Mucosa of rectum (tissue), 2 donors: ENCODE measurements at regions not wholly inside any gene's neighbourhood (a gene's known extent, or its start where the extent isn't known, plus 50 kb on each side); places are given as distances from the start of the nearest gene placed in this dataset.

ENCODE experiments used
- H3K27ac ChIP-seq, 2 donors: one replicate each; pipeline ENCODE4 v1.7.0; 2013; ENCODE audit warnings: inconsistent platforms in 2 of 2, low read depth in 2 of 2, low read length in 2 of 2
- H3K27me3 ChIP-seq, 2 donors: one replicate each; pipeline ENCODE4 v1.7.0; 2013; ENCODE audit warnings: low read length in 2 of 2; ENCODE audit not compliant: control insufficient read depth in 2 of 2, insufficient read depth in 2 of 2
- H3K36me3 ChIP-seq, 2 donors: one replicate each; pipeline ENCODE4 v1.7.0; 2013; ENCODE audit warnings: low read length in 2 of 2; ENCODE audit not compliant: control insufficient read depth in 2 of 2, insufficient read depth in 2 of 2
- H3K4me1 ChIP-seq, 2 donors: one replicate each; pipeline ENCODE4 v1.7.0; 2013; ENCODE audit warnings: low read length in 2 of 2, mild to moderate bottlenecking in 1 of 2; ENCODE audit not compliant: control insufficient read depth in 2 of 2, insufficient read depth in 2 of 2
- H3K4me3 ChIP-seq, 2 donors: one replicate each; pipeline ENCODE4 v1.7.0; 2013; ENCODE audit warnings: low read length in 2 of 2
- H3K9ac ChIP-seq, 2 donors: one replicate each; pipeline ENCODE4 v1.7.0; 2013; ENCODE audit warnings: low read length in 2 of 2, low read depth in 1 of 2, mild to moderate bottlenecking in 1 of 2
- H3K9me3 ChIP-seq, 2 donors: one replicate each; pipeline ENCODE4 v1.7.0; 2013; ENCODE audit warnings: low read length in 2 of 2; ENCODE audit not compliant: control insufficient read depth in 2 of 2
- donor health status: healthy.
- donor health status: Normal muscosa, but diverticular disease.

DNA sequence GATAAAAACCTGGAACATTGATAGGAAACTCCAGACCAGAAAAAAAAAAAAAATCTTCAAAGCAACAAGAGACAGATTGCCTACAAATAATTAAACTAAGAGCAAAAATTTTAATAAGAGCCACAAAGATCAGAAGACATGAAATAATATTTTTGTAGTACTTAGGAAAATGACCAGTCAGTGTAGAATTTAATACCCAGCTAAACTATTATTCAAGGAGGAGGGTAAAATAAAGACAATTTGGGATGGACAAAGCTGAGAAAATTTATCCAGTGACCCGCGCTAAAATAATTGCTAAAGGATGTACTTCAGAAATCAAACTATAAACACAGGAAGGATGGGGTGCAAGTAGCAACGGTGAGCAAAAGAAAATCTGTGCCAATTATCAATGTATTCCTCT is 133.2 kb downstream of the AQP9 start:
- H3K9me3 ChIP-seq: no peaks in the 10 kb centered on the region
- H3K4me3 ChIP-seq: no peak overlapping the region
- H3K9ac ChIP-seq: no peak overlapping the region
- no peaks in the 10 kb centered on the region for H3K27me3 ChIP-seq
- no peak overlapping the region for H3K27ac ChIP-seq
- peaks cover 0 to 4% of the 10 kb centered on the region in 2 donors for H3K4me1 ChIP-seq
- no peaks in the 10 kb centered on the region for H3K36me3 ChIP-seq

GRCh38 chr15:58273104-58273503 is 134.9 kb downstream of the AQP9 start:
- Histone ChIP-seq H3K9me3 (no peaks in the 10 kb centered on the region), H3K36me3 (no peaks in the 10 kb centered on the region), H3K9ac (no peak overlapping the region), H3K4me1 (peaks cover 0 to 4% of the 10 kb centered on the region in 2 donors), H3K27me3 (no peaks in the 10 kb centered on the region), H3K27ac (no peak overlapping the region), H3K4me3 (no peak overlapping the region)

- Histone ChIP-seq H3K36me3 (no peaks in the 10 kb centered on the region), H3K9ac (no peak overlapping the region), H3K9me3 (no peaks in the 10 kb centered on the region), H3K4me3 (no peak overlapping the region), H3K27ac (no peak overlapping the region), H3K27me3 (no peaks in the 10 kb centered on the region), H3K4me1 (peaks cover 0 to 4% of the 10 kb centered on the region in 2 donors)
These were observed 136.7 kb downstream of the AQP9 start for GRCh38 chr15:58274885-58275284.

DNA sequence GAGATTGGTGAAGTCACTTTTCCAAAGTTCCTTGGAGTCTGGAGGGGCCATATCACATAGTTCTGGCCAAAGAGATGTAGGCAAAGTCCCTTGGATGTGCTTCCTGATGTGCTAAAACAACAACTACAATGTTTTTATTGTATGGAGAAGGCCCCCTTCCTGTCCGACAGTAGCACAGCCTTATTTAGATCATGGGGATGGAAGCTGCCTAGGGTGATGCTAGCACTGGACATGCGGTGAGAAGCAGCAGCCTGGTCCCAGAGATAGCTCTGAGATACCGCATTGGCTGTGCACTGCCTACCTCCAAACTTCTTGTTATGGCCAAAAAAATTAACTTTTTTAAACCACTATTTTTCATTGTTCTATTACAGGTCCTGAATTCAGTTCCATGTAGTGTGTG is 137.6 kb downstream of the AQP9 start:
- no peak overlapping the region for H3K27ac ChIP-seq
- H3K27me3 ChIP-seq: no peaks in the 10 kb centered on the region
- H3K4me3 ChIP-seq: no peak overlapping the region
- no peak overlapping the region for H3K9ac ChIP-seq
- no peaks in the 10 kb centered on the region for H3K4me1 ChIP-seq
- no peaks in the 10 kb centered on the region for H3K36me3 ChIP-seq
- H3K9me3 ChIP-seq: no peaks in the 10 kb centered on the region

DNA sequence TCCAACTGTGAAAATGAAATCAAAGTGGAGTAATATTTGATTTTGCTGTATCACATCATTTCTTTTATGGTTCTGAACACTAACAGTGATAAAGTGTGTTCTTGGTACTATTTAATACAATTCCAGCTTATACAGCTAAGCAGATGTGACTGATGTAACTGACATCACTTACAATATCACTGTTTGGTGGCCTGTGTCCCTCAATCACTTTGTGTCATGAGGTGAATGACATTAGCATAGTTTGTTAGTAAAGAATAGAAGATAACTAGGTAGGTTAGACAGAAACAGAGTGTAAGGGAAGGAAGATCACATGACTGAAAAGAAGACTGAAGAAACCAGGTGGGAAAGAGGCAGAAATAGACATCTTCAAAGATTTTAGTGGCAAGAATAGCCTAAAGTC is 138.7 kb downstream of the AQP9 start:
- Histone ChIP-seq H3K9me3 (no peaks in the 10 kb centered on the region), H3K9ac (no peak overlapping the region), H3K4me1 (no peaks in the 10 kb centered on the region), H3K4me3 (no peak overlapping the region), H3K27ac (no peak overlapping the region), H3K27me3 (no peaks in the 10 kb centered on the region), H3K36me3 (no peaks in the 10 kb centered on the region)

GRCh38 chr15:58277333-58277732 is 139.2 kb downstream of the AQP9 start:
- Histone ChIP-seq H3K9me3 (no peaks in the 10 kb centered on the region), H3K27ac (no peak overlapping the region), H3K27me3 (no peaks in the 10 kb centered on the region), H3K9ac (no peak overlapping the region), H3K36me3 (no peaks in the 10 kb centered on the region), H3K4me3 (no peak overlapping the region), H3K4me1 (no peaks in the 10 kb centered on the region)

DNA sequence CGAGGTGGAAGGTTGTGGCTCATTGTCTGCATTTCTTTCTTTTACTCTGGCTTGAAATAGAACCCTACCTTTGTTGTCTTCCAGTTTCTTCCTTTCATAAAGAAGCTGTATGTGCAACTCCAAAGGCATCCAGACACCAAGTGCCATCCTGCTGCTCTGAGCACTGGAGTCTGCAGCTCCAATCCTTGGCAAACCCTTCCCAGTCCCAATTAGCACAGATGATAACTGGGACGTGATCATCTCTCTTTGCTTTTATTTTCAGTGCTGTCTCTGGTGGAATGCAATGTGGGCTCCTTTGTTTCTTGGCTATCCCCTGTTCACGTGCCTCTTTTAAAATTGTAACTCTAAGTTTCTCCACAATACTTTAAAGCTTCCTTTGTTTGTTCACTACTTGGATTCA is 140.9 kb downstream of the AQP9 start:
- Histone ChIP-seq H3K9ac (no peak overlapping the region), H3K36me3 (no peaks in the 10 kb centered on the region), H3K27me3 (no peaks in the 10 kb centered on the region), H3K27ac (no peak overlapping the region), H3K9me3 (no peaks in the 10 kb centered on the region), H3K4me1 (no peaks in the 10 kb centered on the region), H3K4me3 (no peak overlapping the region)

DNA sequence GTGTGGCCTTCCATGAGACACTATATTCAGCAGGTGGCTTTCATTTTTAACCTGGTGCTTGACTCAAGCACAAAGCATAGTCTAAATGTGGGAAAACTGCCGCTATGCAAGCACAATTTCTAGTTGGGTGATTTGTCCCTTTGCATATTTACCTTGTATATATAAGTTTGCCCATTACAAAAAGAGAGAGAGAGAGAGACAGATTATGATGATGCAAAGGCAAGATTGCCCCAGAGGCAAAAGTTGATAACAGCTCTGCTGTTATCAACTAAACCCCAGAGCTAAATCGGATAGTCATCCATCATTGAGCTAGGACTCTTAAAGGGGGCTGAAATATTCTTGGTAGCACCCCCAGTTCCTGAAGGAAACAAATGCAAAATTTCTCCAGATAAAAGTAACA is 141.5 kb downstream of the AQP9 start:
- no peak overlapping the region for H3K4me3 ChIP-seq
- H3K9ac ChIP-seq: no peak overlapping the region
- no peaks in the 10 kb centered on the region for H3K9me3 ChIP-seq
- H3K27ac ChIP-seq: no peak overlapping the region
- H3K36me3 ChIP-seq: no peaks in the 10 kb centered on the region
- no peaks in the 10 kb centered on the region for H3K27me3 ChIP-seq
- H3K4me1 ChIP-seq: no peaks in the 10 kb centered on the region

DNA sequence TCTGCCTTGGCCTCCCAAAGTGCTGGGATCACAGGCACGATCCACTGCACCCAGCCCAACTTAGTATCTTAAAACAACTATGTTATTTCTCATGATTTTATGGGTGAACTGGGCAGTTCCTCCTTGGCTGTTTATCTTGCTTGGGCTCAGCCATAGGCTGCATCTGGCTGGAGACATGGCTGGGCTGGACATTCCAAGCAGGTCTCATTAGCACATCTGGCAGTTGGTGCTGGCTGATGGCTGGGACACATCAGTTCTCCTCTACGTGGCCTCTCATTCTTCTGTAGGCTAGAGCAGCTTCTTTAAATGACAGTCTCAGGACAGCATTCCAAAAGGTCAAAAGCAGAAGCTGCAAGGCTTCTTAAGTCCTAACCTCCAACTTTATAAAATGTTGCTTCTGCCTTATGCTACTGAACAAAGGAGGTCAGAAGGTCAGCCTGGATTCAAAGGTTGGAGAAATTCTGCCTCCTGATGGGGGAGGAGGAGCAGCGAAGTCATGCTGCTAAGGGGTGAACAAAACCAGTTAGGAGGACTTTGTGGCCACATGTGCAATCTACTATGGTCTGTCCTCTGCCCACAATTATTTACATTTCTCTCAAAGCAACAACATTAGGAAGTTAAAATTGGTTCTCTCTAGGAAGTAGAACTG is 144.0 kb downstream of the AQP9 start:
- H3K36me3 ChIP-seq: no peaks in the 10 kb centered on the region
- no peak overlapping the region for H3K4me3 ChIP-seq
- no peaks in the 10 kb centered on the region for H3K4me1 ChIP-seq
- H3K27ac ChIP-seq: no peak overlapping the region
- H3K9ac ChIP-seq: no peak overlapping the region
- H3K9me3 ChIP-seq: no peaks in the 10 kb centered on the region
- no peaks in the 10 kb centered on the region for H3K27me3 ChIP-seq

DNA sequence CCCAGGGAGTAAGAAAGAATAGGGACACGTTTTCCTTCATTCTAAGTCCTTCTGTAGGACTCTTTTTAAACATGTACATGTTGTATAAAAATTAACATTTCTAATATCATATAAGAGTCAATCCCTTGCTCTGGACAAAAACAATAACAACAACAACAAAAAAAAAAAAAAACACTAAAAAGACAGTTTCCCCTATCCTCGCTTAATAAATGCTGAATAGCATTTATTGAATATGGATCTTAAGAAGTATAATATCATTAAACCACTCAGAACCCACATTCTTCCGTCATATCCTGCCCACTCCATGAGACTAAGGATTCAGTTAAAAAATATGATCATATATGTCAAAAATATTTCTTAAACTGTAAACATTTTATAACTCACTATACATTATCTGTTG is 145.1 kb downstream of the AQP9 start:
- H3K4me1 ChIP-seq: no peaks in the 10 kb centered on the region
- no peak overlapping the region for H3K9ac ChIP-seq
- H3K4me3 ChIP-seq: no peak overlapping the region
- H3K36me3 ChIP-seq: no peaks in the 10 kb centered on the region
- no peak overlapping the region for H3K27ac ChIP-seq
- H3K27me3 ChIP-seq: no peaks in the 10 kb centered on the region
- H3K9me3 ChIP-seq: no peaks in the 10 kb centered on the region

DNA sequence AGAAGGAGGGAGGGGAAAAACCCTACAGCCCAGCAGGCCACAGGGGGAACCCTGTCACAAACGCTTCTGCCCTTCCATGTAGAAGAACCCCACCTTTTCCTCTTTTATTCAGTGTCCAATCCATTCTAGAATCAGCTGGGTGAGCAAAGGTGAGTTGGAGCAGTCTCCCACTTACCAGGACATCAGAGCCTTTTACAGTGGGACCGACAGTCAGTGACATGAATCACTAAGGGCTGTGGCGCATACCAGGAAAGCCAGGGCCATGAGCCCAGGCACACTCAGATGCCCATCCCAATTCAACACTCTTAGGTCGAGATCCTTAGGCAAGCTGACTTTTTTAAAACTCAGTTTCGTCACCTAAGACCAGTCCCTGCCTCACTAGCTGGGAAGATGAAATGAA is 146.1 kb downstream of the AQP9 start:
- Histone ChIP-seq H3K27ac (no peak overlapping the region), H3K27me3 (no peaks in the 10 kb centered on the region), H3K36me3 (no peaks in the 10 kb centered on the region), H3K9ac (no peak overlapping the region), H3K4me1 (no peaks in the 10 kb centered on the region), H3K4me3 (no peak overlapping the region), H3K9me3 (no peaks in the 10 kb centered on the region)
